Ishikawa (cell line): ENCODE measurements at regions not wholly inside any gene's neighbourhood (a gene's known extent, or its start where the extent isn't known, plus 50 kb on each side); places are given as distances from the start of the nearest gene placed in this dataset.

ENCODE experiments used
- CEBPB ChIP-seq: IDR thresholded peaks from 2 replicates; pipeline ENCODE4 v1.6.1; 2012
- CREB1 ChIP-seq: IDR thresholded peaks from 2 replicates; pipeline ENCODE4 v1.6.1; 2012; ENCODE audit warnings: low read depth
- EGR1 ChIP-seq: IDR thresholded peaks from 2 replicates; pipeline ENCODE4 v1.6.1; 2012
- EP300 ChIP-seq: IDR thresholded peaks from 2 replicates; pipeline ENCODE4 v1.6.1; 2012; ENCODE audit warnings: borderline replicate concordance
- FOXM1 ChIP-seq: IDR thresholded peaks from 2 replicates; pipeline ENCODE4 v1.6.1; 2012; ENCODE audit warnings: low read depth, borderline replicate concordance
- MAX ChIP-seq: IDR thresholded peaks from 2 replicates; pipeline ENCODE4 v1.6.1; 2012
- NFIC ChIP-seq: IDR thresholded peaks from 2 replicates; pipeline ENCODE4 v1.6.1; 2012
- RAD21 ChIP-seq: IDR thresholded peaks from 2 replicates; pipeline ENCODE4 v1.6.1; 2012; ENCODE audit warnings: low read depth
- REST ChIP-seq: IDR thresholded peaks from 2 replicates; pipeline ENCODE4 v1.6.1; 2012; ENCODE audit warnings: low read depth, mild to moderate bottlenecking
- TAF1 ChIP-seq: IDR thresholded peaks from 2 replicates; pipeline ENCODE4 v1.6.1; 2012; ENCODE audit warnings: low read depth, mild to moderate bottlenecking
- TCF12 ChIP-seq: IDR thresholded peaks from 2 replicates; pipeline ENCODE4 v1.6.1; 2012; ENCODE audit warnings: low read depth
- TEAD4 ChIP-seq: IDR thresholded peaks from 2 replicates; pipeline ENCODE4 v1.6.1; 2012
- USF1 ChIP-seq: IDR thresholded peaks from 2 replicates; pipeline ENCODE4 v1.6.1; 2012
- YY1 ChIP-seq: IDR thresholded peaks from 2 replicates; pipeline ENCODE4 v1.6.1; 2012; ENCODE audit warnings: low read depth
- ZBTB7A ChIP-seq: IDR thresholded peaks from 2 replicates; pipeline ENCODE4 v1.6.1; 2012; ENCODE audit warnings: low read depth

- TF ChIP-seq REST (no peak), CREB1 (no peak), RAD21 (no peak), MAX (no peak), YY1 (no peak), EP300 (no peak)
These were observed 108.9 kb upstream of the GJB5 start for GRCh38 chr1:34645919-34646318.

- TF ChIP-seq MAX: no peak
- TF ChIP-seq CREB1: no peak
- no peak for TF ChIP-seq NFIC
- TF ChIP-seq REST: no peak
- no peak for TF ChIP-seq EP300
- TF ChIP-seq YY1: no peak
- TF ChIP-seq CEBPB: no peak
- TF ChIP-seq ZBTB7A: no peak
- no peak for TF ChIP-seq TCF12
- no peak for TF ChIP-seq RAD21
- no peak for TF ChIP-seq EGR1
- TF ChIP-seq TAF1: no peak
- no peak for TF ChIP-seq TEAD4
- TF ChIP-seq FOXM1: no peak
- no peak for TF ChIP-seq USF1
These were observed 106.3 kb upstream of the GJB5 start for GRCh38 chr1:34648501-34648900.

GRCh38 chr1:34650090-34650489 lies 104.8 kb upstream of the GJB5 start:
- TF ChIP-seq RAD21 (no peak), EP300 (no peak), CREB1 (no peak), TEAD4 (no peak), NFIC (no peak), YY1 (no peak), EGR1 (no peak), USF1 (no peak), TAF1 (no peak), TCF12 (no peak)

GRCh38 chr1:34650800-34651199 lies 104.0 kb upstream of the GJB5 start:
- TF ChIP-seq CEBPB (no peak), MAX (no peak), FOXM1 (no peak), ZBTB7A (no peak), NFIC (no peak)

GRCh38 chr1:34653110-34653509 lies 101.7 kb upstream of the GJB5 start:
- TF ChIP-seq TCF12: no peak
- no peak for TF ChIP-seq FOXM1
- no peak for TF ChIP-seq YY1
- TF ChIP-seq REST: no peak
- TF ChIP-seq TAF1: no peak
- no peak for TF ChIP-seq CEBPB
